Stimulated activated naive CD4-positive, alpha-beta T cell (primary cell): ENCODE measurements at regions not wholly inside any gene's neighbourhood (a gene's known extent, or its start where the extent isn't known, plus 50 kb on each side); places are given as distances from the start of the nearest gene placed in this dataset.

Experiments
- DNase-seq, 6 experiments: peaks; one replicate each; lab custom pipeline; 2025; lab: John Stamatoyannopoulos, UW

GRCh38 chr20:39480276-39481043, 518.3 kb downstream of the DHX35 start:
- DNase-seq: no peak

DNA sequence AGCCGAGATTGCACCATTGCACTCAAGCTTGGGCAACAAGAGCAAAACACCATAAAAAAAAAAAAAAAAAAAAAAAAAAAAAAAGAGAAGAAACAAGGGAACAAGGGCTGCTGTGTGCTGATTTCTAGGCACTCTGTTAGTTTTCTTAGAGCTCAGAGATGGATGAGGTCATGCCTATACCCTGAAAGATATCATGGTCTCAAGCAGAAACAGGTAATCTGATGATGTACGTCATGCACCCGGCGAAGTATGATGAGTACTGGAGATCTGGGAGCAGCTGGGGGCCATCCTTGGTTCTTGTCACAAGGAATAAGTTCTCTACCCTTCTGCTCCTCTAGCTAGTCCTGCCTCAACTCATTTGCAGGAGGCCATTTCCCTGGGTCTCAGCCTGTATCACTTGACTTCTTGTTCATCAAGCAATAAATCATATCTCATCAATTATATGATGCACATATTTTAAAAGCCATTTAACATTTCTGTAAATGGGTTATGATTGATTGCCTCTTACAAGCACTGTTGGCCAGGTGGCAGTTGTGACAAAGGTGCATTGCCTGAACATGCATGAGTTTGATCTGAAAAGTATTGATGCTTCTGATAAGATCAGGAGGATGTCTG, 517.2 kb downstream of the DHX35 start:
- no peak for DNase-seq

GRCh38 chr20:39474879-39475278, 512.7 kb downstream of the DHX35 start:
- no peak for DNase-seq

DNA sequence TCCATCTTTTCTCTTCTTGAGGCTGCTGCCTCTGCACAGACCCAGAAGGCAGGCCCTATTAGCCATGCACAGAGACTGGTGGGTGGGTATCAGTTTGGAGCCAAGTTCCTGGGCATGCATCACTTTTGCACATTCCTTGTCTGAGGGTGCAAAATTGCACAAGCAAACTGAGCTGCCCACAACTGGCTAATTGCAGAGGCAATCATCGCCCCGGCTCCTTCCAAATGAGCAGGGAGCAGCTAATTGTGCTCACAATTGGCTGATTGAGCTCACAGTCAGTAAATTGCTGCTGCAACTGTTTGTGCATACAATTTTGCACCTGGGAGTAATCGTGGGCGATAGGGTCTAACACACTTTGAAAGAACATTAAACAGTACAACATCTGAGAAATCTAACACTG, 511.4 kb downstream of the DHX35 start:
- DNase-seq: no peak

DNA sequence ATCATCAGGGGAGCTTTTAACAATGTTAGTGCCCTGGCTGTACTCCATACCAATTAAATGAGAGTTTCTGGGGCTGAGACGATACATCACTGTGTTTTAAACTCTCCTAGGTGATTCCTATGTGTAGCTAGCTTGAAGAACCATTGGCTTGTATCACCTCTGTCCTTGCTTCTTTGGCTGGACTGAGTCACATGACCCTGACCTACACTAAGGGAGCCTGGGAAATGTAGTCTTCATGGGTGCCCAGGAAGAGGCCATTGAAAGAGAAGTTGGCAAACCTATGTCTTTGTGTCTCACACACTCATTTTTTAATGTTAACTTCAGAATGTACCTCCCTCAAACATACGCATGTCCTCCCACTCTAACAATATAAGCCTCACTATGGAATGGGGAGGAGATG, 506.6 kb downstream of the DHX35 start:
- no peak for DNase-seq

- DNase-seq: no peak
Measured at GRCh38 chr20:39464238-39464637, 502.1 kb downstream of the DHX35 start.

GRCh38 chr20:39462416-39462945, 500.3 kb downstream of the DHX35 start:
- DNase-seq: no peak

DNA sequence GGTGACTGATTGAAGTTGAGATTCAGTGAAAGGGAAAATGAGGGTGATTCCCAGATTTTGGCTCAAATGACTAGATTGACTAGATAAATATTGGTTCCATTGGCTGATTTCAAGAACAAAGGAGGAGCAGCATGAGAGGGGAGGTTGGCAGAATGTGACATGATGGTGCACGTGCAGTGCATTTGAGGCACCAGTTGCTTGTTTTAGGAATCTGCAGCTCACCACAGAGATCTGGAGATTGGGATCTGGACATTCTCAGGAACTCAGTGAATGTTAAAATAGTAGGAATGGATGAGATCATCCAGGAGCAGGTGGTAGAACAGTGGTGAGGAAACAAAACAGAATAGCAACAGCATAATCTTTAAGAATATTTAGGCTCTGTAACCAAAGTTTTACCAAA, 496.3 kb downstream of the DHX35 start:
- no peak for DNase-seq

DNA sequence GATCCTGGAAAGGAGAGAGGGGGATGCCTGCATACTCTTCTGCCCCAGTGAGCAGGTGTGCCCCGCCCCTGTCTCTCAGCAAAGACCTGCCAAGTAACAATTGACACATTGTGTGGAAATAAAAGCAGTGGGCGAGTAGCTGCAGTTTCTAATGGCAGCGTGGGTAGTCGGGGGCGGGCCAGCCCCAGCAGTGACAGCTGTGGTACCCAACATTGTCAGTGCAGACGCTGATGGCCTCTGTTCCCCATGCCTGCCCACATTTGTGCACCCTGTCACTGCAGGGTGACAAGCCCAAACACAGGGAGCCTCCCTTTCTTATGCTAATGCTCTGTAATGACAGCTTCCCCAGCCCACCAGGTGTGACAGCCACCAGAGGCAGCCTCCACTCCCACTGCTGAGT, 491.7 kb downstream of the DHX35 start:
- no peak for DNase-seq

DNA sequence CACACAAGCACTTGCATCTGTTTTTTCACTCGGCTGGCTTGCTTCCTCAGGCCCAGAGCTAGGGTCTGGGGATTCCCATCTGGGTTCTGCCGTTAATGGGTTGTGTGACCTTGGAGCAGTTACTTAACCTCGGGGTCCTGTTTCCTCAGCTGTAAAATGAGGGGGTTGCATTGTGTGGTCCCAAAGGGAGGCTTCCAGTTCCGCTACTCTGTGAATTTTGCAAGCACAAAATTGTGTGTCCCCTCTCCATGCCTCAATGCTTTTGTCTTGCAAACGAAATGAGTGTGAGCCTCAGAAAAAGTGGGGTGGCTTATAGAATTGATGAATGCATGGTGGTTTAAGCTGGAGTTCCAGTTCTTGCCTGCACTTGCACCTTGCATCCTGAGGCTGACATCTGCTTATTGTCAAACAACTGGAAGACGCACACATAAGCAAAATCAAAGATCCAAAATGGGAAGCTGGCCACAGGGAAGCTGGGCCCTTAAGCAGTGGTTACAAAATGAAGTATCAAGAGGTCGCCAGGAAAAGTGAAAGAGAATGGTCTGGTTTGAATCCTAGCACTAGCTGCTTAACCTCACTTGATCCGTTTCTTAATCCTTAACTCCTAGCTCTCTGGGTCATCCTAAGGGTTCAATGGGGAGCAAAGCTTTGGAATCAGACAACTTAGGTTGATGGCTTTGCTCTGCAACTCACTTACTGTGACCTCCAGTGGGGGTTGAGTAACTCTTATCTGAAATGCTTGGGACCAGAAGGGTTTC, 490.6 kb downstream of the DHX35 start:
- no peak for DNase-seq

DNA sequence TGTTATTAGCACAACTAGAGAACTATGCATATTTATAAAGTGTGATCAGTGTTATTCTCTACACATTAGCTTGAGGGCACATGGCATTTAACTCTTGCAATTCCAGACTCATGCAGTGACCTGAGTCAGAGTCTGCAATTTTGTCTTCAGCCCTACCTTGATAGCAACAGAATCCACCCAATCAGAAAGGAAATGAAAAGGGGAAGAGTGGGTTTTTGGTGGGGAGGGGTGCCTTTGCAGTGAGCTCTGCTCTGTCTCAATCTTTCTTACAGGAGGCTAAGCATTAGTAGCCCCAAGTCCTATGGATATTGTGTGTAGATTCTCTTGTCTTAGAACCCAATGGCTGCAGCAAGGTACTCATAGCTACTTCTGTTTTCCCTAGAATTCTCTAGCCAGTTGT, 489.2 kb downstream of the DHX35 start:
- no peak for DNase-seq

DNA sequence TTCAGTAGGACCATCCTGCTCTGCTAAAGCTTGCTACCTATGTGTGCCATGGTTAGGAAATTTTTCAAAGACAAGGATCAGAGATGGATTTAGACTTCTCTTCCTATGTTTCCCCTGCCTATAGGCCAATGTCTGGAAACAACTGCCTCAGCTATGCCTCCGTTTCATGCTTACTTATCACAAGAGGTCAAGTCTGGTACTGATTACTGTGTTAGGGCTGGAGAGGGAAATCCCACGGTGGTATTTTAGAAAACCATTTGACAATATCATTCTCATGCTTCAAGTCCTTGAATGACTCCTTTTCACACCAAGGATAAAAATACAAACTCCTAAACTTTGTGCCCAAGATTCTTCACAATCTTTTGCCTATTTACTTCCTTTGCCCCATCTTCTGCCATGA, 484.3 kb downstream of the DHX35 start:
- no peak for DNase-seq

DNA sequence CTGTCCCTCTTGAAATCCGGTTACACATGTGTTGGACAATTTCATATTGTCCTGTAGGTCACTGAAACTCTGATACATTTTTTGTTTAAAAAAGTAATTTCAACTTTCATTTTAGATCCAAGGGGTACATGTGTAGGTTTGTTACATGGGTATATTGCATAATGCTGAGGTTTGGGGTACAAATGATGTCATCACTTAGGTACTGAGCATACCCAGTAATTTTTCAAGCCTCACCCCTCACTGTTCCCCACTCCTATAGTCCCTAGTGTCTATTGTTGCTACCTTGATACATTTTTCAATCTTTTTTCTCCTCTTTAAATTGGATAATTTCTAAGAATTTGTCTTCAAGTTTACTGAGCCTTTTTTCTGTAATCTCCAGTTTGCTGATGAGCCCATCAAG, 483.0 kb downstream of the DHX35 start:
- no peak for DNase-seq

DNA sequence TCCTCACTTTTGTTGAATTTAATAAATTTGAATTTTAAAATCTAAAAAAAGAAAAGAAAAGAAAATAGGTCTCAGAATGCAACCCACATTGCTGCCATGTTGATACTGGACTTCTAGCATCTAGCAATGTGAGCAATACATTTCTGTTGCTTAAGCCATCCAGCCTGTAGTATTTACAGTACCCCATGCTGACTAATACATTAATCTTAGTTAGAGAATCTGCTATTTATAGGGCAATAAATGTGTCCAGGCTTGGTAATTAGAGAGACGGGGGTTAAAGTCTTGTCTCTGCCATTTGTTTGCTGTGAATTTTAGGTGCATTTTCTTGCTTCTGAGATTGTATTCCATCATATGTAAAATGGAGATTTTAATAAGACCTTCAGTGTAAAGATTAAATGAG, 471.3 kb downstream of the DHX35 start:
- DNase-seq: no peak

DNA sequence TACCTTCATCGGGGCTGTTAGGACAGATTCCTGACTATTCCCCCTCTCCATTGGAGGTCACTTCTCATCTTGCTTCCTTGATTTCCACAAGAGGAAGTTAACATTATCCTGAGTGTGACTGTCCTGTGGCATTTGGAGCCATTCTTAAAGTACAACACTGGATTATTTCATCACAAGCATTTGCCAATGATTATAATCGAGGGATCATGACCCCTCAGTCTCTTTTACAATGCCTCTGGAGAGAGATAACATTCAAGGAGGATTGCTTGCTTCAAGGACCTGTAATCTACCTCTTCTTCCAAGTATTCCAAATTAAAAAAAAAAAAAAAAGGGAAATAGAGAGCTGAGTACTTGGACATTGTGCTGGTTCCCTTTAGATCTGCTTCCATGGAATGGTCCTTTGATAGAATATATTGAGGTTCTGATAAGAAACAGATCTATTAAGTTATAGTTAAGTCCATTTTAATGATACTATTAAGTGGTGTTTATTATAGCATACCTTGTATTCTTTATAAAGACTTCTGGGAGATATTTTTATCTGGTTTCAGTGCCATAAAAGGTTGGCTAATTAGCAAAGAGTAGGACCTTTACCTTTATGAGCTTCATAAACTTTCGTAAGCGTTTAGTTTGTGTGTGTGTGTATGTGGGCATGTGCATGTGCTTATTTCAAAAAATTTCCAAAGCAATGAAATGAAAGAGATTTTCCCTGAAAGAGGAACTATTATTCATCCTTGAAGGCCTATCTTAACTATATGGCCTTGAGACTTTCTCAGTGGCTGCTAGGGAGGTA, 469.1 kb downstream of the DHX35 start:
- no peak for DNase-seq

DNA sequence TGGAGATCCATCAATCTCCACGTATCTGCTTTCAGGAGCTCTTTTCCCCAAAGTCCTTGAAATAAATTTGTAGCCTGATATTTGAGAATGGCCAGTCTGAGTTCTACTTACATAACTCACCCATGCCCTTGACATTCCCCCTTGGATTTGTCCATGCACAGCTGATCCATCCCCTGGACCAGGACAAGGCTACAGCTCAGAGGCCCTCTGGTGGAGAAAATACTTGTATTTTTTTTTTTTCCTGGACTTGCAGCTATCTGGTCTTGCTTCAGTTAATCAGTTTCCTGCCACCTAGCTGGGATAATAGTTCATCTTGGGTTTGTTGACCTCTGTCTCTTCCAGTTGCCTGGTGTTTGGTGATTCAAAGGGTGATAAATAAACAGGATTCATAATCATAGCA, 467.6 kb downstream of the DHX35 start:
- DNase-seq: no peak

DNA sequence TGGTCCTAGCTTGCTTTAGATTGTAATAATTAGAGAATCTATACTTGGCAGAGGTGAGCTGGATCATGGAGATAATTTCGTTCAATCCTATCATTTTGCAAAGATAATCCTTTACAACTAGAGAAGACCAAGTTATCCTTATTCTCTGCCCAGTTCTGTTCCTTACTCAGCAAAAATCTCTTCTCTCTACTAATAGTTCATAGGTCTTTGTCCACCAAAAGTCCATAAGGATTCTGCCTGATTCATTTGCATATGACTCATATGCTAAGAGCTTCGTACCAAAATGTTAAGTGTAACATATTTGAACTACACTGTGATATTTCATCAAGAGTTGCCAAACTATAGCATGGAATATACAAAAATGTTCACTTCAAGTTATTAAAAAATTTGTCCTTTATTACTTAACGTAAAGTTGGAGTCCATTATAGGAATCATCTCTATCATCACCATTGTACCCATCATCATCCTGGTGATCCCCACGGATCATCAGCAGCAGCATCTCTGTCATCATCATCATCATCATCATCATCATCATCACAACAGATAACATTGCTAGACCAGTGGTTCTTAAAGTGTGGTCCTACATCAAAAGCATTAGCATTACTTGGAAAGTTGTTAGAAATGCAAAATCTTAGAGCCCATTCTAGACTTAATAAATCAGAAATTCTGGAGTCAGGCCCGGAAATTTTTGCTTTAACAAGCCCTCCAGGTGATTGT, 463.0 kb downstream of the DHX35 start:
- DNase-seq: no peak

DNA sequence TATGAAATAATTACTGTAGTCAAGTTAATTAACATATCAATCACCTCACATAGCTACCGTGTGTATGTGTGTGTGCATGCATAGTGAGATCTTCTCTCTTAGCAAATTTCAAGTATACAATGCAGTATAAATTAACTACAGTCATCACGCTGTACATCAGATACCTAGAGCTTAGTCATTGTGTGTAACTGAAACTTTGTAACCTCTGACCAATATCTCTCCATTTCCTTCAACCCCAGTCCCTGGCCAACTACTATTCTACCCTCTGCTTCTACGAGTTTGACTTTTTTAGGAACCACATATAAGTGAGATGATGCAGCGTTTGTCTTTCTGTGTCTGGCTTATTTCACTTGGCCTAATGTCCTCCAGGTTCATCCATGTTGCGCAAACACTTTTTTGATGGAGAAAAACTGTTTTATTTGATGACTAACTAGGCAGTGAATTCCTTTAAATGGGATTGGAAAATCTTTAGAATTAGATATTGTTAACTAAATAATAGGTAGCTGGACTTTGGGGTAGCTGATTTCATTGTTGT, 459.5 kb downstream of the DHX35 start:
- no peak for DNase-seq

DNA sequence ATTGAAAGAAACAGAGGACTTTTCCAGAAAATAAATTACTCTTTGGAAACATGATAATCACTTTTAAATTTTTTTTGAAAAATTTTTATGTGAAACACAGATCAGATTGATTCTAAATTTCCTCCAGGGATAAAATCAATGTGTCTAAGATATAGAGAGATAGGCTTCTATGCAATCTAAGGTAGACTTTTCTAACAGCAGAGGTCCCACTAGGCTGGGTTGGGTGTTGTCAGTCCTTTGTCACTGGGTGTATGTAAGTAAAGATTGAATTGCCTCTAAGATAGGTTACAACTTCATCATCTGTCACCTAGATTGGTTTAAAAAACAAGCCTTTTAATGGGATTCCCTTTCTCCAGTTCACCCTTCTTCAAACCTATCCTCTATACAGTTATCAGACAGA, 449.9 kb downstream of the DHX35 start:
- no peak for DNase-seq

DNA sequence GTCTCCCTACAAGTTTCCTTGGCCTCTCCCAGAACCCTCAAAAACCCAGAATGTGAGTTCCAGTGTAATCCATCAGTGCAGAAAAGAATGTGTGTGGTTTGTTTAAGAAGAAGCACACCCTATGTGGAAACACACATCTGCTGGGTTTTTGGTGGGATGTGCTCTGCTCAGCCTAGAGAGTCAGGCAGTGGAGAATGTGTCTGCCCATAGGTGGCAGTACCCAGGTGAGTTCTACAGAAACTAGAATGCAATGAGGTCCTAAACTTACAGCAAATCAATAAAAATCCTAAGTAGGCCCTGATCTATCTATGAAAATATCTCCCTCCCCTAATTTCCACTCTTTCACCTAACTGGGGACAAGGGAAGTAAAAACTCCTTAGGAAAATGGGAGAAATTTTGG, 437.3 kb downstream of the DHX35 start:
- no peak for DNase-seq

DNA sequence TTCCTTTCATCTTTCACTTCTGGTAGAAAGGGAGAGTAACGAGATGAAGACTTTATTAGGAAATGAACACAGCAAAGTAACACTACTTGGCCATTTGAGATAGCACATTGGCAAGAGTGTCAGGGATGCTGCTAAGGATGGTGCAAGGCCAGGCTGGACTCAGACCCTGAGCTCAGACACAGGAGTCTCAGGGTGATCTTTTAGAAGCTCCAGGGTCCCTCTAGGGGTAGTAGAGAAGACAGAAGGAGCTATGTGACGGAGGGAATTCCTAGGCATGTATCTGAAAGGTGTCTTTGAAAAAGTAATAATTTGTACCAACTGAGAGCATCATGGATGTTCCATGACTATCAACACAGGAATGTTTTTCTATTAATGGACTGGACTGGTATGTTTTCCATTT, 436.5 kb downstream of the DHX35 start:
- no peak for DNase-seq
